NCI-H82 (cell line): ENCODE measurements at regions not wholly inside any gene's neighbourhood (a gene's known extent, or its start where the extent isn't known, plus 50 kb on each side); places are given as distances from the start of the nearest gene placed in this dataset.
"Not testable (repeated sequence)": the region's sequence is repeated elsewhere in the genome, so short reads cannot be mapped to it uniquely, and the experiment has no call there.

ENCODE experiments used
- DNase-seq: peaks from one replicate; lab custom pipeline; 2025; lab: John Stamatoyannopoulos, UW

DNA sequence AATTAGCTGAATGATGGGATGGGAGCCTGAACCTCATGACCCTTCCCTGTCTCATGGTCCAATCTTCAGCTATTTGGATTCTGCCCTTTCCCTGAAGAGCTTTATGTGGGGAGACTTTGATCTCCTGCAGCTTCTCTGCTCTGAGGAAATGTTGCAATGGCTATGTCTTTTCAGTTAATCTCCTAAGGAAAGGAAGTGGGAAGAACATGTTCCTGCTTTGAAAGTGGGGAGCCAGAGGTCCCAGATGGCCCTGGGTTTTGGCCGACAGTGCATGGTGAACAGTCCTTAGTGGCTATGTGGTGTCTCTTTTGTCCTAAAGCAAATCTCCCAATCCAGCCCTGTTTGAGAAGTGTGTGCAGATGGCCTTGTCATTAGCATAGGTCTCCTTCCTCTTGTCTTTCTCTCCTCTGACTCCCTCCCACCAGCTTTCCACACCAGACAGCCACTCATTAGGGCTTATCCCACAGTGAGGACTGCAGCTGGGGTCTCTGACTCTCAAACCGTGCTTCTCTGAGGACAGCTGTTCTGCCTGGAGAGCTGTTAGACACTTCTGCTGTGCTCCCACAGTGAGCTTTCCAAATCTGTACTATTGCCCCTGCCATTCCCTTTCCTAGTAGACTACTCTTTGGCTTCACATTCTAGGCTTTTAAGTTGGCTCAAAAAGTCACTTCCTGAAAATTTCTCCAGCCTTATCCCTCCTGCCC, 365.8 kb upstream of the UMPS start:
- peak; percentile 97 for DNase-seq

GRCh38 chr3:124366655-124367054, 363.6 kb upstream of the UMPS start:
- not testable (repeated sequence) for DNase-seq

DNA sequence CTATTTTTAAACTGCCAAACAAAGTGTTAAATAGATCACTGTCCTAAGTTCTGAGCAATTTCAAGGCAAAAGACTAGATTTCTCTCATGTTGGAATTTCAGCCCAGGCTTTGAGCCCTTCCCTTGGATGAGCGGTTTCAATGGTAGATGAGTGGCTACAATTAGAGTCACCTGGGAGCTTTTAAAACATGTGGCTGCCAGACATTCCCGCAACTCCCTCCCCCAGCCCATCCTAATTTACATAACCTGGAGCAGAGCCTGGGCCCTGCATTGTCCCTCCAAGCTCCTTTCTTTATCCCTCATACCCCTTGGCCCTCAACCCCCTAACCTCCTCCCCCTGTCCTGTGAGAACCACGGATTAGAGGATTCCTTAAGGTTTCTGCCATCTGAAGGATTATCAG, 357.5 kb upstream of the UMPS start:
- DNase-seq = peak; percentile 46

- no peak for DNase-seq
Observed at GRCh38 chr3:124373524-124373923, 356.7 kb upstream of the UMPS start.

- DNase-seq = no peak
Observed at GRCh38 chr3:124374583-124374982, 355.7 kb upstream of the UMPS start.

GRCh38 chr3:124381575-124382333, 348.5 kb upstream of the UMPS start:
- no peak for DNase-seq

GRCh38 chr3:124383051-124383450, 347.2 kb upstream of the UMPS start:
- DNase-seq = no peak

DNA sequence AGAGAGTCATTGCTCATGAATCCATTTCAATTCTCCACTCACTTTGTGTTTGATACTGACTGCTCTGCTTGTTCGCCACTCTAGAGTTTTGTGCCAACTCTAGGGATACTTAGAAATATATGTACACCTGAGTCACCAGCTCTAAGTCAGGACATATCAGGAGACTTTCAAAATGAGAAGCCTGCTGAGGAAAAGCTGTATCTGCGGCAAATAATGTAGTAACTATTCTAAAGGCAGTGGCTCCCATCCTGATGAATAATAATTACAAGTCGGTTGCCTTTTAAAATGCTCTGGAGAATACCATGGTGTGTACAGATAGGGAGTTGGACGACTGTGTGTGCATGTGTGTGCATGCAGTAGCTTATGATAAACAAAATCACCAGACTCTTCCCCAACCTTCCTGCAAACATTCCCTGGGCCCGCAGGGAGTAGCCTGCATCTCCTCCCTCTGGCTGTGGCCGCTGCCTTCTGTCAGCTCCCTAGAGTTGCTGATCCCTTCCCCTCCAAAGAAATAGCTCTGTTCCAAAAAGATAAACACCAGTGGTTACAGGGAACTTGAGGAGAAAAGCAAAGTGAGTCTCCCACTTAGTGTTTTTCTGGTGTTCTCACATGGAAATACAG, 346.3 kb upstream of the UMPS start:
- no peak for DNase-seq

DNA sequence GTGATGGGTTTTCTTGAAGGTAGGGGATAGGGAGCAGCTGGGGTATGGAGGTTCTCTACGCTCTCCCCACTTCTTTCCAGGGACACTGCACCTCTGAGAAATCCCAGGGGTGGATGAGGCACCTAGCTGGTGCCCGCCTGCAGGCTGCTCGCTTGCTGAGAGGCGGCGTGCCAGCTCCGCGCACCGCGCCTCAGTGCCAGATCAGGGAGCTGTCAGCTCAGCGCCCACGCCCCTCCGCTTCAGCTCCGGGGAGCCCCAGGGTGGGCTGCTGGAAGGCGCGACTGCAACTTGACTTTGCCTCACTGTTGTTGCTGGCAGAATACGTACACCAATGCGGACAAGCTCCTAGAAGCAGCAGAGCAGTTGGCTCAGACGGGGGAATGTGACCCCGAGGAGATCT, 345.7 kb upstream of the UMPS start:
- no peak for DNase-seq

DNA sequence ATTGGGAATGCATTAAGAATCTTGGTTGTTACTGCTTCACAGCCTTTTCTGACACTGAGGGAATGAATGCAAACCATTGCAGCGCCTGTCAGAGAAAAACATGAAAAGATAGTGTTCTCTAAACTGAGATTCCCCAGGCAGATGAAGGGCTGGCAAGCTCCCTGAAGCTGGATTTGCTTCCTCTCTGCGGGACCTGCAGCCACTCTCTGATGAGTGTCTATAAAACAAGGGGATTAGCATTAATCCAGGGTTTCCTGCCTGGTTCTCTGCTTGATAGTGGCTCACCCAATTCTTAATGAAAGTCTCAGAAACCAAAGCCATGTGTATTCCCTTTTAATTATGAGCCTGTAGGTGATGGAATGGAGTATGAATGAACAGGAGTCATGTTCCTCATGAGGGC, 344.3 kb upstream of the UMPS start:
- peak; percentile 89 for DNase-seq

DNA sequence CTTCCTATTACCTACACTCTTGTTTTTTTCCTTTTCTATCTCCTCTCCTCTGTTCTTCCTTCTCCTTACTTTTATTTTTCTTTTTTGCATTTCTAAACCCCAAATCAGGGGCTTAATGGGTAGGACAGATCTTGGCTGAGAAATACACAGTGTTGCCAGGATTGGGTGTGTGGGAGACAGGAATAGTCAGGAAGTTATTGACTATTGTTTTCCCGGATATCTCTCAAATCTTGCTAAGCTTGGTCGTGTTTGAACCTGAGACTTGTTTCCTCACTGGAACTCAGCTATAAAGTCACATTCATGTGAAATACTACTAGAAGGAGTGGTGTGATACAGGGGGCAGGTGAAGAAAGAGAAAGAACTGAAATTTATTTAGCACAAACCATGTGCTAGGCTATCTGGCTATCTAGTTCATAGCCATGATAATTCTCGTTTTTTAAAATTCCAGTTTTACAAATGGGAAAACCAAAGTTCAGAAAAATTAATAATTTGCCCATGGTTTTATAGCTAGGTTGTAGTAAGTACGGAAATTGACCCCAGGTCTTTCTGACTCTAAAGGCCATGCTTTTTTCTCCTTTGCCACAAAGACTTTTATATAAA, 343.2 kb upstream of the UMPS start:
- DNase-seq = no peak

GRCh38 chr3:124391774-124392173, 338.5 kb upstream of the UMPS start:
- no peak for DNase-seq

DNA sequence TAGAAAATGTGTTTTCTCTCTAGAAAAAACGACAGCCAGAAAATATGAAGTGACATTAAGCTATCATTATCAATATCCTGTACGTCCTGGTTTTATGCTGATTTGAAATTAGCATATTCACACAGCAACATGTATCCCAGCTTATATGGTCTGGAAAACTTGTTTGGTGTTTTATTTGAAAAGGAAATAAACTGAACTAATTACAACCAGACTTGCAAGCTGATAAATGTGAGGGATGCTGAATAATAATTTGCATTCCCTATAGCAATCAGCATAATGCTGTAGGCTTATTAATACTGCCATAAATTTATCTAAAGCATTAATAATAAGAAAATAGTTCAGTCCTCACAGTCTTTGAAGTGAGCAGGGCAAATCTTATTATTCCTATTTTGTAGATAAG, 336.9 kb upstream of the UMPS start:
- no peak for DNase-seq

GRCh38 chr3:124395162-124395561, 335.1 kb upstream of the UMPS start:
- DNase-seq = no peak

DNA sequence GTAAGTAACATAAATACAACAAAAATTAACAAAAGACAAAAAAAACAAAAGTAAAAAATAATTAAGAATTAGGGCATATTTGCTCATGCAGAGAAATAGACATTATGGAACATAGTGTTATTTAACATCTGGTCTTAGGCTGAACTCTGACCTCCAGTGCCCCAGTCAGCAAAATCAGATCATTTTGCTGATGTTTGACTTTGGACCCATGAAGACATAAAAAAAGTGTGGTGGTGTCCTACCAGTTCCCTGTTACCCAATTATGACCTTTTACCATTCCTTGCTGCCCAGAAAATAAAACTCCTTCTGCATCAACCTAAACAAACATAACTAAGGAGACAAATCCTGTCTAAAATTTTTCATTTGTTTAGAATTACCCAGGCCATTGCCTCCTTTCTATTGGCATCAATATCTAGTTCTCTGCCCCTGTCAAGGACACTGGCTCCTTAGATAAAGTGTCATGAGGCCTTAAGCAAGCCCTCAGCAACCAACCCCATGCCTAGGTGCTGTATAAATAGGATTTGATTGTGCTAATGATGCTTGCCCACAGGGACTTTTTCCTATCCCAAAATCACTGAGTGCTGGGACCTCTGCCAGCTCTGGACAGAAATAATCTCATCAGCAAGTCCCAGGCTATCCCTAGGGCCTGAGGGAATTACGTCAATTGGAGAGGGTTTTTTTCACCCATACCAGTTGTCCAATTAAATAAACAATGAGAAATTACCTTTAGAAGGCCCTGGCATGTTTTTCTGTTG, 334.5 kb upstream of the UMPS start:
- peak; percentile 95 for DNase-seq

GRCh38 chr3:124396339-124396950, 333.8 kb upstream of the UMPS start:
- DNase-seq = peak; percentile 53

GRCh38 chr3:124397088-124397487, 333.2 kb upstream of the UMPS start:
- DNase-seq = no peak

GRCh38 chr3:124398594-124398993, 331.7 kb upstream of the UMPS start:
- no peak for DNase-seq

DNA sequence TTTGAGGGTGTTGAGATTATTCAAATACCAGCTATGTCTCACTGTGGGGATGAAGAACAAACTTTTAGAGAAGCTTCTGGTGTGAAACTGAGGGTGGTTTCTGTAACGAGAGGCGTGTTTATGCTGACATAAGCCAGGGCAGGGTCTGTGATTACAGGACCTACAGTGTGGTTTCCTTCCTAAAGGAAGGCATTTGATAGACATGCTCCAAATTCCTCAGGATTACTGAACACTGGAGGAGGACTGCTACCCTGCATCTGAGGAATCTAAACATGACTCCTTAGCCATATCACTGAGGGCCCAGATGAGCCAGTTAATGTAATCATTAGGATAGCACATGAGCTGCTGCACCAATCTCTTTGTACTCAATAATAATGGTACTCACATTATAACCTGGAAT, 328.4 kb upstream of the UMPS start:
- no peak for DNase-seq

GRCh38 chr3:124402791-124403190, 327.5 kb upstream of the UMPS start:
- peak; percentile 28 for DNase-seq

DNA sequence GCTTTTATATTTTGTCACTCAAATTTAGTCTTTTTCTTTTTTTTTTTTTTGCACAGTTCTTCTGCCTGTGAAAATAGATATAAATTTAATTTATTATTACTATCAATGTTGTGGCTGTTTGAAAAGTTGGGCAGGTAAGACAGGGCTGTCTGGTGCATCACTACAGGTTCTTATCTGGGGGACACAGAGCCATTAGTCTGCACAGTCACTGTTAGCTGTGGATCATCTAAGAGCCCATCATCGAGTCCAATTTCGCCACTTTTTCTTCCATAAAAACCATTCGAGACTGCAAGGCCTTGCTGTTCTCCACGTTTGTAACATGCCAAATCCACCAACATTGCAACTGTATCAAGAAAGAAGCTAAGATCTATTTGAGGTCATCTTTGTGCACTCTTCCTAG, 325.6 kb upstream of the UMPS start:
- no peak for DNase-seq

- DNase-seq = no peak
Observed at GRCh38 chr3:124407260-124407659, 323.0 kb upstream of the UMPS start.
